GM19467 (cell line): ENCODE measurements at regions not wholly inside any gene's neighbourhood (a gene's known extent, or its start where the extent isn't known, plus 50 kb on each side); places are given as distances from the start of the nearest gene placed in this dataset.

Source experiments
- ATAC-seq: cut with Tn5 transposase; IDR thresholded peaks from one replicate; pipeline ENCODE4 v1.9.1; 2021; ENCODE audit warnings: mild to moderate bottlenecking, moderate library complexity; ENCODE audit not compliant: unreplicated experiment

- no peak for ATAC-seq
These were observed 135.5 kb downstream of the NUAK1 start for GRCh38 chr12:106003297-106003696.

- no peak for ATAC-seq
These were observed 134.5 kb downstream of the NUAK1 start for GRCh38 chr12:106004289-106004688.

- no peak for ATAC-seq
These were observed 132.4 kb downstream of the NUAK1 start for GRCh38 chr12:106006382-106006781.

GRCh38 chr12:106006940-106007339, 131.8 kb downstream of the NUAK1 start:
- no peak for ATAC-seq

GRCh38 chr12:106010741-106011140, 128.0 kb downstream of the NUAK1 start:
- ATAC-seq, result no peak
